HPDE6-E6E7 (cell line): ENCODE measurements at regions not wholly inside any gene's neighbourhood (a gene's known extent, or its start where the extent isn't known, plus 50 kb on each side); places are given as distances from the start of the nearest gene placed in this dataset.
"Not testable (repeated sequence)": the region's sequence is repeated elsewhere in the genome, so short reads cannot be mapped to it uniquely, and the experiment has no call there.

Source experiments
- DNase-seq: peaks from one replicate; pipeline ENCODE4 v3.0.0; 2011; ENCODE audit warnings: missing footprints; ENCODE audit errors: extremely low spot score

GRCh38 chr4:3865986-3866812 is 100.0 kb downstream of the ADRA2C start:
- no peak for DNase-seq

- DNase-seq = no peak
Observed at GRCh38 chr4:3866813-3867129, 100.6 kb downstream of the ADRA2C start.

- DNase-seq = no peak
Observed at GRCh38 chr4:3867403-3868100, 101.4 kb downstream of the ADRA2C start.

GRCh38 chr4:3868211-3869173 is 102.3 kb downstream of the ADRA2C start:
- no peak for DNase-seq

- no peak for DNase-seq
Observed at GRCh38 chr4:3869174-3869572, 103.0 kb downstream of the ADRA2C start.

- no peak for DNase-seq
Observed at GRCh38 chr4:3869661-3870566, 103.7 kb downstream of the ADRA2C start.

- no peak for DNase-seq
Observed at GRCh38 chr4:3870567-3870962, 104.4 kb downstream of the ADRA2C start.

- no peak for DNase-seq
Observed at GRCh38 chr4:3871181-3871852, 105.1 kb downstream of the ADRA2C start.

- DNase-seq = no peak
Observed at GRCh38 chr4:3871881-3872833, 106.0 kb downstream of the ADRA2C start.

GRCh38 chr4:3872834-3873313 is 106.7 kb downstream of the ADRA2C start:
- no peak for DNase-seq

- no peak for DNase-seq
Observed at GRCh38 chr4:3873408-3874027, 107.3 kb downstream of the ADRA2C start.

- DNase-seq = no peak
Observed at GRCh38 chr4:3874028-3874415, 107.8 kb downstream of the ADRA2C start.

- no peak for DNase-seq
Observed at GRCh38 chr4:3874525-3875110, 108.4 kb downstream of the ADRA2C start.

GRCh38 chr4:3875466-3875865 is 109.3 kb downstream of the ADRA2C start:
- DNase-seq = no peak

- not testable (repeated sequence) for DNase-seq
Observed at GRCh38 chr4:3876057-3876845, 110.1 kb downstream of the ADRA2C start.

GRCh38 chr4:3877236-3877635 is 111.1 kb downstream of the ADRA2C start:
- DNase-seq = no peak

GRCh38 chr4:3877868-3878267 is 111.7 kb downstream of the ADRA2C start:
- DNase-seq = no peak

GRCh38 chr4:3878678-3879077 is 112.5 kb downstream of the ADRA2C start:
- no peak for DNase-seq
